ENCODE measurements at regions not wholly inside any gene's neighbourhood (a gene's known extent, or its start where the extent isn't known, plus 50 kb on each side); places are given as distances from the start of the nearest gene placed in this dataset.

- DNase-seq (ENCODE audit: low read depth, low spot score): no peak
- in situ Hi-C loops (cut with HindIII; ENCODE audit: low pct_unique_long_range_greater_than_20kb, low sequenced_read_pairs) (no loop called here), intact Hi-C loops (cut with micrococcal nuclease; ENCODE audit: unreplicated experiment) (no loop called here)
- H3K27me3 ChIP-seq (ENCODE audit: control insufficient read depth, insufficient read depth, low read length): no peaks in the 10 kb centered on the region
- ATAC-seq: no peak
- no peaks in the 10 kb centered on the region for H3K4me1 ChIP-seq (ENCODE audit: control insufficient read depth, insufficient read depth, low read length)
- no peak overlapping the region for H3K4me3 ChIP-seq (ENCODE audit: low read depth in 2 of 2, low read length in 2 of 2)
- H3K9me3 ChIP-seq (ENCODE audit: control insufficient read depth, insufficient read depth, low read depth, low read length): no peaks in the 10 kb centered on the region
- no TSS peak for BruUV-seq (replicated peaks)
- no peaks in the 10 kb centered on the region for H3K36me3 ChIP-seq (ENCODE audit: control insufficient read depth, insufficient read depth, low read length)
- POLR2A ChIA-PET: interaction anchor here (0.6 to 0.7 kb wide), 2 partner anchors 345 to 681 kb away, joined by 3 to 6 read pairs; no protein-coding TSS in a partner anchor
- H3K27ac ChIP-seq (ENCODE audit: low read length): no peak overlapping the region
- TF ChIP-seq SIN3A (IDR thresholded peaks at IDR 0.05; ENCODE audit: borderline replicate concordance, insufficient read depth, low read depth, low read length) (no peak), TCF7L2 (IDR thresholded peaks at IDR 0.05; ENCODE audit: low read depth, low read length) (no peak), REST (IDR thresholded peaks at IDR 0.05; ENCODE audit: insufficient read depth in 1 of 2, low read depth in 2 of 2, low read length in 1 of 2) (no peak), POLR2AphosphoS5 (IDR thresholded peaks at IDR 0.05; ENCODE audit: low read depth, low read length) (no peak), CTCF (IDR thresholded peaks at IDR 0.05) (no peak)
- CTCF ChIA-PET: no interaction called here
Measured at GRCh38 chr1:244207042-244207934, 156.2 kb downstream of the ZBTB18 start.

GRCh38 chr1:244207935-244208244 is 156.8 kb downstream of the ZBTB18 start:
- ATAC-seq: no peak

More at GRCh38 chr1:244207935-244208244, 156.8 kb downstream of the ZBTB18 start:
- TF ChIP-seq SIN3A (IDR thresholded peaks at IDR 0.05; ENCODE audit: borderline replicate concordance, insufficient read depth, low read depth, low read length): no peak
- no peak for TF ChIP-seq TCF7L2 (IDR thresholded peaks at IDR 0.05; ENCODE audit: low read depth, low read length)
- TF ChIP-seq REST (IDR thresholded peaks at IDR 0.05; ENCODE audit: insufficient read depth in 1 of 2, low read depth in 2 of 2, low read length in 1 of 2): no peak
- TF ChIP-seq POLR2AphosphoS5 (IDR thresholded peaks at IDR 0.05; ENCODE audit: low read depth, low read length): no peak
- no peak for TF ChIP-seq CTCF (IDR thresholded peaks at IDR 0.05)
- POLR2A ChIA-PET: no interaction called here
- no peak for DNase-seq (ENCODE audit: low read depth, low spot score)
- CTCF ChIA-PET: no interaction called here
- in situ Hi-C loops (cut with HindIII; ENCODE audit: low pct_unique_long_range_greater_than_20kb, low sequenced_read_pairs): no loop called here
- Histone ChIP-seq H3K9me3 (ENCODE audit: control insufficient read depth, insufficient read depth, low read depth, low read length) (no peaks in the 10 kb centered on the region), H3K4me1 (ENCODE audit: control insufficient read depth, insufficient read depth, low read length) (no peaks in the 10 kb centered on the region), H3K4me3 (ENCODE audit: low read depth in 2 of 2, low read length in 2 of 2) (no peak overlapping the region), H3K27ac (ENCODE audit: low read length) (no peak overlapping the region), H3K36me3 (ENCODE audit: control insufficient read depth, insufficient read depth, low read length) (no peaks in the 10 kb centered on the region), H3K27me3 (ENCODE audit: control insufficient read depth, insufficient read depth, low read length) (no peaks in the 10 kb centered on the region)
- intact Hi-C loops (cut with micrococcal nuclease; ENCODE audit: unreplicated experiment): no loop called here
- no TSS peak for BruUV-seq (replicated peaks)

Measured in Panc1 (cell line).